AML-193 (cell line): ENCODE measurements at regions not wholly inside any gene's neighbourhood (a gene's known extent, or its start where the extent isn't known, plus 50 kb on each side); places are given as distances from the start of the nearest gene placed in this dataset.

ENCODE experiments used
- DNase-seq, 2 experiments: peaks; one replicate each; lab custom pipeline; 2025; lab: John Stamatoyannopoulos, UW

DNA sequence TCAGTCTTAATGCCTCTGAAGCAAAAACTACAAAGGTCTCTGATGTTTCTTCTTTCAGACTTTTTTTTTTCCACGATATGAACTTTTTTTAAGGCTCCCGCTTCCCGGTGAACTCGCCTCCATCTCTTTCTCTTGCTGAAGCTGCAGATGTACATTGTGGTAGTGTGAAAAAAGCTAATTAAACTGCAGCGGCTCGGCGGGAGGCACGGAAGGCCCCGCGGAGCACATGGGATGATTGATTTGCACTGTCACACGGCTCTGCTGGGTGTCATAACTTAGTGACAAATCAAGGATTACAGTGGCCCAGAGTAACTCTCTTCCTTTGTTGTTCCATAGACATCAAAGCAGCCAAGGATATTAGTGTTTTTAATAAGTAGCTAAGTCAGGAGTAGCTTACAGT is 196.3 kb downstream of the AXIN2 start:
- no peak for DNase-seq

DNA sequence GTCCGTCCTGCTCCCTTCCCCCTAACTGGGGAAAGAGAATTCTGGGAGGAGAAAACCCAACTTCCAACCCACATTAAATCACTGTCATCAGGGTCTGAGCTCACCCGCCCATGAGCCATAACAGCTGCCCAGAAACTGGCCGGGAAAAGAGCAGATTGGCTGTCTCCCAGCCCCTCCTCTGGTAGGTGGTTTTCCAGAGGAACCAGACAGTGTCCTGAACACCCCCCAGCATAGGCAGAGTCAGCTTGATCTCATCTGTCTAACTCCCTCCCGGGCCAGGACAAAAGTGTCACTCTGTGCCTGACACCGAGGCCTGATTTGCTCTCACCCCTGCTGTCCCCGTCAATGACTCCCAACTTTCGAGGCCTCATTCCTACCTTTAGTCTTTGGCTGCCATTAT is 197.0 kb downstream of the AXIN2 start:
- DNase-seq, result no peak

DNA sequence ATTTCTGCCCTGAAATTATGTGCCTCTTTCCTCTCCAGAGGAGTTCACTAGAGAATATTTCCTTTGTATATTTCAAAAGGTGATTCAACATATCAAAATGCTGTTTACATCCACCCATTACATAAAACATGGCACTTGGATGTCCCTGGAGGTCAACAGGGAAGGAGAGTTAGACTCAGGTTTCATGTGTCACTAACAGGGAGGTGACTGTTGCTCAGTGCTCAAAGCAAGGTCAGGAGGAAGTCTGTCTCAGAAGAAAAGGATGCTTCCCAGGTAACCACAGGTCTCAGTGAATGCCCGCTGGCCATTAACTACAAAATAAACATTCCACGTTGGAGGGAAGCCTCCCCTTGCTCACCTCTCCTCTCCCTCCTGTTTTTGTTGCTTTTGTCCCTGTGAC is 198.6 kb downstream of the AXIN2 start:
- no peak for DNase-seq

GRCh38 chr17:65360961-65361552 is 200.4 kb downstream of the AXIN2 start:
- DNase-seq, result no peak

DNA sequence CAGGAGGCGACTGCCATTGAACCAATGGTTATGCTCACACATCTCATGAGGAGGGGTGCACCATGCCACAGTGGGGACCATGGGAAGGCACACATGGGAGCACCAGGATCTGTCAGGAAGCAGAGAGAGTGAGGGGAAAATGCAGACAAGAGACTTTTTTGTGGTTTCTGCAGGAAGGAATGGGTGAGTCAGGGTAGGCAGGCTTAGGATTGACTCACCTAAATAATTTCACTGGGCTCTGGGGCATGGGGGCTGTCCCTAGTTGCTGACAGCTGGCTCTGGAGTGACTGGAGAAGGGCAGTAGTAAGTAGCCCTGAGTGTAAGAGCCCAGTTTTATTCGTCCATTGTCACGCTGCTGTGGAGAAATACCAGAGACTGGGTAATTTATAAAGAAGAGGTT is 202.4 kb downstream of the AXIN2 start:
- DNase-seq, result no peak

DNA sequence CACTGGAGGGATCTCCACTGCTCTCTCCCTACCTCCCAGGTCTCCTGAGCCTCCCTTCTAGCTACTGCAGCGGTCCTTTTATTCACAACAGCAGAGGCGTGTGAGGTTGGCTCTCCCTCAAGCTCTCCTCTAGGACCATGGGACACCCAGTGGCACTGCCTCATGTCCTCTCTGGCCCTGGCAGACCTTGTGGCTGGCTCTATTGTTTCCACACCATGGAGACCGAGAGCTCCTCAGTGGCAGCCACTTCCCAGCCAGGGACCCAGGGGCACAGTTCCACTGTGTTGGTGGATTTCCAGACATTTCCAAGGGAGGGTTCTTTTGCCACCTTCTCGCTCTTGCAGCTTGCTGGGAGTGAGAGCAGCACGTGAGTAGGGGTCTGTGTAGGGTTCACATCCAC is 204.9 kb downstream of the AXIN2 start:
- DNase-seq, result no peak

DNA sequence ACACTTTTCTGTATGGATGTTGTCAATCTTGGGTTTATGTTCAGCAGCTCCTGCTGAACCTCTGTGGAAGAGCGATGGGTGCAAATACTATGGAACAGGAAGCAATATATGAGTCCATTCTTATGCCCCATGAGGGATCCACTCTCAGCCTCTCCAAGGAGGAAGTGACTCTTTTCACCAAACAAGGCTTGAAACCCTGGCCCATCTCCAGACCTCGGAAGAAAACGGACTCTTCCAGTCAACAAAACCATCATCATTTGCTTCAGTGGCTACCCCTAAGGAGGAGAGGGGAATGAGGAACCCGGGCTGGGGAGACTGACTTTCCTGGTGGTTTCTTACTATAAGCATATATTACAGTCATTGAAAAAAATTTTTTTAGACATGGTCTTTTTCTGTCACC is 206.2 kb downstream of the AXIN2 start:
- no peak for DNase-seq

GRCh38 chr17:65349916-65350315 is 211.5 kb downstream of the AXIN2 start:
- no peak for DNase-seq

- no peak for DNase-seq
These were observed 209.0 kb downstream of the RGS9 start for GRCh38 chr17:65346166-65346565.

DNA sequence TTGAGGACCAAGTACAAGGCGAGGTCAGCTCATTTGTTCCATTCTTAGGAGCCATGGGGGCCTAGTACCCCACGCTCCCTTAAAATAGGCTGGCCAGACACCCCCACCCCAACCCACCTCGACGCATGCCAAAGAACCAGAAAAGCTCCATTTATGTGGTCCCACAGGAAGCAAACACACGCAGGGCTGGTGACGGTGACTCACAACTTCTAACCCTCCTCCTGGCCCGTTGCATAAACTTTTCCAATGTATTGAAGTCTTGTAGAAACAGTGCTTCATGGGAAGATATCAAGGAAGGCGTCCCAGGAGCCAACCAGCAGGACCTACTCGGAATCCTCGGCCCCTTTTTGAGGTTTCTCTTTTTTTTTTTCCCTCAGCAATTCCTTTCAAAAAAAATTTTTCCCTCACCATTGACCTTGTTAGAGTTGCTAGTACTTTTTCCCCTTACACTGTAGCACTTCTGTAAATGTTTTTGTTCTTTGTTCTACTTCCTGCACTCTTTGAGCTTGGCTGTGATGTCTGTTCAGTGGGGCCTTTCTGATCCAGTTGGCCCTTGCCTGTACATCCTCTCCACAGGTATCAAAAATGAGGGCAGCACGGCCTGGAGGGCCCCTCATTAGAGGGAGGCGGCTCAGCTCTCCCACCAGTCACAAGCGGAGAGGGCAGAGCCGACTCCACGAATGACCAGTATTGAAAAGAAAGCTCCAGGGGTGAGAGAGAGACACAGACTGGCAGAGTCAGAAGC is 208.3 kb downstream of the RGS9 start:
- no peak for DNase-seq

DNA sequence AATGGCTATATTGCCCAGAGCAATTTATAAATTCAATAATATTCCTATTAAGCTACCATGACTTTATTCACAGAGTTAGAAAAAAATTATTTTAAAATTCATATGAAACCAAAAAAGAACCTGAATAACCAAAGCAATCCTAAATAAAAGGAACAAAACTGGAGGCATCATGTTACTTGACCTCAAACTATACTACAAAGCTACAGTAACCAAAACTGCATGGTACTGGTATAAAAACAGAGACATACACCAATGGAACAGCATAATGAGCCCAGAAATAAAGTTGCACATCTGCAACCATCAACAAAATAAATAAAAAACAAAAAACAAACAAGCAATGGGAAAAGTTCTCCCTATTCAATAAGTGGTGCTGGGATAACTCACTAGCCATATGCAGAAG is 203.2 kb downstream of the RGS9 start:
- DNase-seq, result no peak

DNA sequence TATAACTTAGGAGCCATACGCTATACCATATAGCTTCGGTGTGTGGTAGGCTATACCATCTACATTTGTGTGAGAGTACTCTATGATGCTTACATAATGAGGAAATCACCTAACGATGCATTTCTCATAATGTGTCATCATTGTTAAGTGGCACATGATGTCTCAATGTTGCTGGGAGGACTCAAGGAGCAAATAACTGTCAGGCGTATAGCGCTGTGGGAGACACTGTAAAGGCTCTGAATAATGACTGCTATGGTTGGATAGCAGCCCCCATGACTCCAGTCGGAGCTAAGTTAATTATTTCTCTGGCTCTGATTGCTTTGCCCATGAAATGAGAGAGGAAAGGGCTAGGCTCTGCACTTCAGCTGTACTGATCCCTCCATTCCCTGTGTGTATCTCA is 197.2 kb downstream of the RGS9 start:
- no peak for DNase-seq

GRCh38 chr17:65332779-65333178 is 195.6 kb downstream of the RGS9 start:
- DNase-seq, result no peak

GRCh38 chr17:65332375-65332774 is 195.2 kb downstream of the RGS9 start:
- DNase-seq, result no peak

- DNase-seq, result no peak
These were observed 191.4 kb downstream of the RGS9 start for GRCh38 chr17:65328567-65328966.

DNA sequence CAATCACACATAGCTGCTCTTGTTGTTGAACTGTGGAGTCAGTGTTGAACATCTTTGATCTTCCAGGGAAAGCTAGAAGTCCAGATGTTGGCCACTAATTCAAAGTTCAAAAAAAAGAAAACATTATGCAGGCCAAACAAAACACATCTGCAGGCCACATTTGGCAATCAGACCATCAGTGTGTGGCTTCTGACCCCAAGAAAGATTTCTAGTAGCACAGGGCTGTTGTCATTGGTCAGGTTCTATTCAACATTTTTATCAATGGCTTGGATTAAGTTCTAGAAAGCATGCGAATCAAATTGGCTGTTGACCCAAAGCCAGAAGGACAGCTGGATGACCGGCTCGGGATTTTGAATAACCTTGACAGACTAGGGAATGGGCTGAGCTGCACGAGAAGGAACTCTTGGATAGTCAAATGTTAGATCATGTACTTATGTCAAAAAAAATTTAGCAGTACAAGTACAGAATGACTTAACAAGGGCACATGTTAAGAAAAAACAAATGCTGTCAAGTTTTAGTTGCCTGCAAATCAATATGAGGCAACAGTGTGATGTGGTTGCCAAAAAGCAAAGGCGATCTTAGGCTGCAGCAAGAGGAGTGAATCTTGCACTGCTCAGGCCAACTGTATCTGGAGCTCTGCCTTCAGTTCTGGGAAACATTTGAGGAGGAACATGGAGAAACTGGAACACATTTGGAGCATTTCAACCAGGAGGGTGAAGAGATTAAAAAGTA is 187.6 kb downstream of the RGS9 start:
- DNase-seq, result no peak

DNA sequence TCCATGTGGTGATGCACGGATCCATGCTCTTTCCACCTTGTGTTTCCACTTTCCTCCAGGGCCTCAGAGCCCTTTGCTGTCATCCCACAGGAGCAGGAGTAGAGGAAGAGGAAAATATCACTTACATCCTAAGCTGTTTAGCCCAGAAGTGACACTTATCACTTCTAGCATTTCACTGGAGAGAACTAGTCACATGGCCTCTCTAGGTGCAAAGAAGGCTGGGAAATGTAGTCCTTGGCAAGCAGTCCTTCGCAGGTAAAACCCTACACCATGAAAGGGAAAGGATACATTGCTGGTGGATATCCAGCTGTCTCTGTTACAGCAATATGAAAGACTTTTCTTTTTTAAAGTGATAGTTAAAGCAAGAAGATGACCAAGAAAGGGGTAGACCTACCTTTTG is 185.9 kb downstream of the RGS9 start:
- DNase-seq, result no peak

DNA sequence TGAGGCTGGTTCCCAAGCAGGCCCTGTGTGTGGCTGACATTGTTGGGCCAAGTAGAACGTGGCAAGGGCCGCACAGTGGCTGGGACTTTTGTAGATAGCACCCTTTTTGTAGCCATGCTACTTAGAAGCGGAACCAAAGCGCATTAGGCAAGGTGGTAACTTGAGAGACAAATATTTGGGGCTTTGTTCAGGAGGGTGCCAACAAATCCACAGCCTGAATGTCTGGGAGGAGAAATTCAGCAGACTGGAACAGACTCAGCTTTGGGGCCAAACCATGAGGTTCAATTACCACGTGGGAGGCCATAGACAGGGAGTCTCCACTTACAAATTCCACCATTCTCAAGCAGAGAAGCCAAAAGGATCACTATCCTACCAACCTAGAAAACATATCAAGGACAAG is 183.7 kb downstream of the RGS9 start:
- no peak for DNase-seq

GRCh38 chr17:65314212-65314611 is 177.0 kb downstream of the RGS9 start:
- DNase-seq, result no peak

DNA sequence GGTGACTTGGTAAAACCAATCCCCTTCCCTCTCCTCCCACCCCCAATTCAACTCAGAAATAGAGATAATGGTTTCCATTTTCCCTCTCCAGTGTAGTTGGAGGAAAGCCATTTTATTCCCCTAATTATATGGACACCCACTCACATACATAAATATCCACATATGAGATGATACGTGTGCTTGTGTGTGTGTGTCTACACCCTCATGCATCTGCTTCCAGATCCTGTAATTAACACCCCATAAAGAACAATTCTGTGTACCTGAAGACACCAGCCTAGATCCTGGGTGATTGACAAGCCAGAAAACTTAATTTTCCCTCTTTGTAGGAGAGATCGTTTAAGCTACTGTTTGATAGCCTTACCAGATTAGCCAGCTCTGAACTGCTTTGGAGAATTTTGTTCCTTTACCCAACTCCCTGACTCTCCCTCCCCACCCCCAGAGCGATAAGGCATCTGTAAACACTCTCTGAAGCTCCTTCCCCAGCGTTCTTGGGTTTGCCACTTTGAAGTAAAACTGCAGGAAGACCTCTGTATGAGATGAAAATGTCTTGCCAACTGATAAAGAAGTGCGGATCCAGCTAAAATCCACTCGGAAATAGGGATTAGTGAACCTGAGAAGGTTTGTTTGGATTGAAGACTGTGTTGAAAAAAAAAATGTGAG is 175.7 kb downstream of the RGS9 start:
- DNase-seq, result no peak

GRCh38 chr17:65311261-65311660 is 174.1 kb downstream of the RGS9 start:
- no peak for DNase-seq

DNA sequence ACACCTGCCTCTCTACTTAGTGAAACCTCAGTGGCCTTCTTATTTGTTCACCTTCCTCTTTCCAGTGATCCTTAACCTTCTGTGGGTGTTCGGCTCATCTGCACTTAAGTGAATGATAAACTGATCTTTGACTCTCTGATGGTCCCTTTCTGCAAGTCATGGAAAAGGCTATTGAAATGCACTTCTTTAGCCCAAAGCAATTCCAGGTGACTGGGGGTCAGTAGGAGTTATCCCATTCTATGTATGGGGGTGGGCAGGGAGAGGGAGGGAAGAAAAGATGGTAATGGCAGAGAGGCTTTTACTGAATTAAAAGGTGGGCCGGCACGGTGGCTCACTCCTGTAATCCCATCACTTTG is 170.8 kb downstream of the RGS9 start:
- DNase-seq, result no peak
